HUES6 (cell line): ENCODE measurements at regions not wholly inside any gene's neighbourhood (a gene's known extent, or its start where the extent isn't known, plus 50 kb on each side); places are given as distances from the start of the nearest gene placed in this dataset.

Experiments
- H3K27ac ChIP-seq: 2 replicates; pipeline ENCODE4 v1.7.0; 2013; ENCODE audit warnings: low read depth, mild to moderate bottlenecking, low read length, inconsistent platforms
- H3K27me3 ChIP-seq: 2 replicates; pipeline ENCODE4 v1.6.1; 2013; ENCODE audit warnings: low read length; ENCODE audit not compliant: control insufficient read depth, insufficient read depth
- H3K36me3 ChIP-seq: 2 replicates; pipeline ENCODE4 v1.6.1; 2013; ENCODE audit warnings: low read length; ENCODE audit not compliant: control insufficient read depth, insufficient read depth
- H3K4me1 ChIP-seq: 2 replicates; pipeline ENCODE4 v1.6.1; 2013; ENCODE audit warnings: low read length; ENCODE audit not compliant: control insufficient read depth, insufficient read depth
- H3K4me3 ChIP-seq: 2 replicates; pipeline ENCODE4 v1.5.1; 2013; ENCODE audit warnings: low read depth, low read length
- H3K9ac ChIP-seq: one replicate; pipeline ENCODE4 v1.6.1; 2013; ENCODE audit warnings: mild to moderate bottlenecking, low read length
- H3K9me3 ChIP-seq: 2 replicates; pipeline ENCODE4 v1.6.1; 2013; ENCODE audit warnings: low read depth, low read length; ENCODE audit not compliant: control insufficient read depth, insufficient read depth

- H3K4me3 ChIP-seq, result no peak overlapping the region
Observed at GRCh38 chr11:38176686-38177322, 1578.8 kb upstream of the RAG2 start.

GRCh38 chr11:38173676-38174075 lies 1575.6 kb upstream of the RAG2 start:
- Histone ChIP-seq H3K4me3 (no peak overlapping the region), H3K27me3 (no peaks in the 10 kb centered on the region), H3K9ac (no peak overlapping the region), H3K4me1 (no peaks in the 10 kb centered on the region), H3K9me3 (no peaks in the 10 kb centered on the region), H3K36me3 (no peaks in the 10 kb centered on the region), H3K27ac (no peak overlapping the region)

More at GRCh38 chr11:38176686-38177322, 1578.8 kb upstream of the RAG2 start:
- Histone ChIP-seq H3K9ac (no peak overlapping the region), H3K4me1 (no peaks in the 10 kb centered on the region), H3K36me3 (no peaks in the 10 kb centered on the region), H3K27me3 (no peaks in the 10 kb centered on the region), H3K9me3 (no peaks in the 10 kb centered on the region), H3K27ac (no peak overlapping the region)

- Histone ChIP-seq H3K4me1 (no peaks in the 10 kb centered on the region), H3K27me3 (no peaks in the 10 kb centered on the region), H3K27ac (no peak overlapping the region), H3K36me3 (no peaks in the 10 kb centered on the region), H3K4me3 (no peak overlapping the region), H3K9ac (no peak overlapping the region), H3K9me3 (no peaks in the 10 kb centered on the region)
Observed at GRCh38 chr11:38169286-38169685, 1571.2 kb upstream of the RAG2 start.

GRCh38 chr11:38163526-38163925 lies 1565.5 kb upstream of the RAG2 start:
- Histone ChIP-seq H3K4me3 (no peak overlapping the region), H3K9ac (no peak overlapping the region), H3K9me3 (no peaks in the 10 kb centered on the region), H3K27me3 (no peaks in the 10 kb centered on the region), H3K4me1 (no peaks in the 10 kb centered on the region), H3K36me3 (no peaks in the 10 kb centered on the region), H3K27ac (no peak overlapping the region)

DNA sequence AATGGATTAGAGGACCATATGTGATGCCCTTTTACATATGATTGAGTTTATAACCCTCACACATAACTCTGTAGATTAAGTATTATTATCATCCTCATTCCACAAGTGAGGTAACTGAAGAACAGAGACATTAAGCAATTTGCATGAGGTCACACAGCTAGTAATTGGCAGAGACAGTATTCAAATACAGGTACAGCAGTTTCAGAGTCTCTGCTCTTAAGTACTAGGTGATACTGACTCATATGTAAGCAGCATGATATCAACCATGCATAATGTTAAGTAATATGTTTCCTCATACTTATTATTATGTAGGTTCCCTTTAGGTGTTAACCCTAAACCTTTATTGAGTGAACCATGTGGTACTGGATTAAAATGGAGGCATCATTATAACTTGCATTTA lies 1562.4 kb upstream of the RAG2 start:
- no peaks in the 10 kb centered on the region for H3K36me3 ChIP-seq
- H3K4me3 ChIP-seq, result no peak overlapping the region
- no peak overlapping the region for H3K9ac ChIP-seq
- no peaks in the 10 kb centered on the region for H3K9me3 ChIP-seq
- no peaks in the 10 kb centered on the region for H3K4me1 ChIP-seq
- no peak overlapping the region for H3K27ac ChIP-seq
- H3K27me3 ChIP-seq, result no peaks in the 10 kb centered on the region

- Histone ChIP-seq H3K4me1 (peaks cover 1% of the 10 kb centered on the region; the same call in 1 of the 2 replicates), H3K4me3 (no peak overlapping the region), H3K36me3 (no peaks in the 10 kb centered on the region), H3K27me3 (no peaks in the 10 kb centered on the region), H3K9ac (no peak overlapping the region), H3K9me3 (no peaks in the 10 kb centered on the region), H3K27ac (no peak overlapping the region)
Observed at GRCh38 chr11:38159038-38159437, 1561.0 kb upstream of the RAG2 start.

- Histone ChIP-seq H3K36me3 (no peaks in the 10 kb centered on the region), H3K4me3 (no peak overlapping the region), H3K4me1 (peaks cover 19% of the 10 kb centered on the region), H3K9me3 (no peaks in the 10 kb centered on the region), H3K27ac (no peak overlapping the region), H3K9ac (no peak overlapping the region), H3K27me3 (no peaks in the 10 kb centered on the region)
Observed at GRCh38 chr11:38156495-38157146, 1558.6 kb upstream of the RAG2 start.

DNA sequence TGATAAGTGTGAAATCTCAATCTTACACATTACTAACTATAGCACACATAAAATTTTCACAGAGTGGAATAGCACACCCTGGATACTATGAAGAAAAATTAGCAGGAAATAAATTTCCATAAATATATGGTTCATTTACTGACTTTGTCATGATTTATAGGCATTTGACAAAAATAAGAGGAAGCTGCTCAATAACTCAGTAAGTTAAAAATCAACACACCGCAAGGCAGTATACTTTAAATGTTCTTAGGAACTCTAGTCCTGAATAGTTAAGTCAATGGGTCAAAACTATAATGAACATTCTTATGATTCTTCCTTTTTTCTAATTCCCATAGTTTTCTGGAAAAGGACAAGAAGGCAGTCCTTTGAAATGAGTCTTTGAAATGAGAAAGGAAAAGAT lies 1557.8 kb upstream of the RAG2 start:
- Histone ChIP-seq H3K27me3 (no peaks in the 10 kb centered on the region), H3K36me3 (no peaks in the 10 kb centered on the region), H3K27ac (no peak overlapping the region), H3K4me1 (peaks cover 19% of the 10 kb centered on the region), H3K9me3 (no peaks in the 10 kb centered on the region), H3K9ac (no peak overlapping the region), H3K4me3 (no peak overlapping the region)

DNA sequence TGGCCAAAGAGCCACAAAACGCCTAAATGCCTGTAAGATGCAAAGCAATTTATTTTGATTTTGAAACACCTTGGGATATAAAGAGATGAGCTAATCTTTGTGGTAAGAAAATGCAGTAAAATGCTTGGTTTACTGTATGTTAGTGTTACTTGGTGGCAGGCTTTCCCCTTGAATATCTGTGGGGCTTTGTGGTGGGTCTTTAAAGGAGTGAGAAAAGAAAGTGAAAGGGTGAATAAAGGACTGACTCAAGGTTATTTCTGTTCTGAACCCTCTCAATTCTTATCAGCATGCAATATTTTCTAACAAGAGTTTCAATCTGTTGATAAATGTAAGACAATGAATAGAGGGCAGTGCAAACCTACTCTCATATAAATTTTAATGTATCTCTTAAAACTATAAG lies 1555.9 kb upstream of the RAG2 start:
- Histone ChIP-seq H3K9me3 (no peaks in the 10 kb centered on the region), H3K9ac (no peak overlapping the region), H3K27me3 (no peaks in the 10 kb centered on the region), H3K27ac (no peak overlapping the region), H3K4me3 (no peak overlapping the region), H3K36me3 (no peaks in the 10 kb centered on the region), H3K4me1 (peaks cover 19% of the 10 kb centered on the region)

DNA sequence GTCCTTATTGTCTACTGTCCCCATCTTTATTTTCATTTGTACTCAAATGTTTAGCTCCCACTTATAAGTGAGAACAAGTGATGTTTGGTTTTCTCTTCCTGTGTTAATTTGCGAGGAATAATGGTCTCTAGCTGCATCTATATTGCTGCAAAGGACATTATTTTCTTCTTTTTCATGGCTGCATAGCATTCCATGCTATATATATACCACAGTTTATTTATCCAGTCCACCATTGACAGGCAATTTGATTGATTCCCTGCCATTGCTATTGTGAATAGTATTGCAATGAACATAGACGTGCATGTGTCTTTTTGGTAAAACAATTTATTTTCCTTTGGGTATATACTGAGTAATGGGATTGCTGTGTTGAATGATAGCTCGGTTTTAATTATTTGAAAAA lies 1545.8 kb upstream of the RAG2 start:
- no peaks in the 10 kb centered on the region for H3K36me3 ChIP-seq
- H3K4me1 ChIP-seq, result no peaks in the 10 kb centered on the region
- H3K27me3 ChIP-seq, result no peaks in the 10 kb centered on the region
- no peak overlapping the region for H3K9ac ChIP-seq
- H3K27ac ChIP-seq, result no peak overlapping the region
- no peak overlapping the region for H3K4me3 ChIP-seq
- no peaks in the 10 kb centered on the region for H3K9me3 ChIP-seq

DNA sequence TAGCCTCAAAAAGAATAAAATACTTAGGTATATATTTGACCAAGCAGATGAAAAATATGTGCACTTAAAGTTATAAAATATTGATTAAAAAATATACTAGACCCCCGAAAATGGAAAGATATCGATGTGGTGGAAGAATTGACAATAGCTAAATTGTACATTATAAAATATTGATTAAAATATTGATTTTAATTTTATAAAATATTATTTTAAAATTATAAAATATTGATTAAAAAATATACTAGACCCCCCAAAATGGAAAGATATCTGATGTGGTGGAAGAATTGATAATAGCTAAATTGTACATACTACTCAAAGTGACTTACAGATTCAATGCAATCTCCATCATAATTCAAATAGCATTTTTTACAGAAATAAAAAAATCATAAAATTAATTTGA lies 1540.9 kb upstream of the RAG2 start:
- Histone ChIP-seq H3K36me3 (no peaks in the 10 kb centered on the region), H3K9me3 (no peaks in the 10 kb centered on the region), H3K27ac (no peak overlapping the region), H3K9ac (no peak overlapping the region), H3K4me1 (peaks cover 7% of the 10 kb centered on the region; the same call in 1 of the 2 replicates), H3K27me3 (no peaks in the 10 kb centered on the region), H3K4me3 (no peak overlapping the region)
